HepG2 (cell line): ENCODE measurements at regions not wholly inside any gene's neighbourhood (a gene's known extent, or its start where the extent isn't known, plus 50 kb on each side); places are given as distances from the start of the nearest gene placed in this dataset.

Source experiments
- SYNCRIP ChIP-seq: fragments of 200-400 bp; formaldehyde crosslinking; IDR thresholded peaks from 2 replicates; pipeline ENCODE4 v1.6.1; 2018; ENCODE audit warnings: mild to moderate bottlenecking, low read depth, low read length; ENCODE audit not compliant: insufficient read depth
- ZNF142 ChIP-seq: sonication (generic); formaldehyde crosslinking; IDR thresholded peaks from 2 replicates; pipeline ENCODE4 v1.4.0; 2020; ENCODE audit warnings: missing genetic modification reagents
- ZNF292 ChIP-seq: sonication (generic); formaldehyde crosslinking; IDR thresholded peaks from 2 replicates; pipeline ENCODE4 v1.8.1; 2022; ENCODE audit warnings: mild to moderate bottlenecking, low read depth, missing genetic modification reagents, borderline replicate concordance
- ZNF691 ChIP-seq: sonication (generic); formaldehyde crosslinking; IDR thresholded peaks from 2 replicates; pipeline ENCODE4 v1.4.0; 2020; ENCODE audit warnings: missing genetic modification reagents, low read depth, mild to moderate bottlenecking, borderline replicate concordance
- TF ChIP-seq, protein P1 (sequence below): sonication (generic); formaldehyde crosslinking; conservative IDR thresholded peaks from 2 replicates; pipeline ENCODE4 v1.4.0; 2020; ENCODE audit warnings: missing genetic modification reagents

DNA sequence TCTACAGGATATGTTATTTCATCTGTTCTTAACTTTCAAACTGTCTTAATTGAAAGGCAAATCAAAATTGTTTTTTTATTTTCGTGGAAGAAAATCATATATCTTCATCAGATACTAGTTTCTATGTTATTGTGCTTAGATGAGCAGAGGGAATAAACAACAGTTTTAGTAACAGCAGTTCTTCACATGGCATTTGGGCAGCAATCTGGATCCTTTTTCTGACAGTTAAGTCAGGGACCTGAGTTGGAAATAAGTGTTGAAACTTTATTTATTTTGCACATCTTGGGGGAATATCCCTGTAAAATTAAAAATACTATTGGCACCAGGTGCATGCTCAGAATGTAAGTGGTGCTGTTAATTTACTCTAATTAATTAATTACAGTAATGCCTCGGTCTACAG, 296.3 kb downstream of the GPAM start (continued):
- TF ChIP-seq ZNF691 (CRISPR knock-in tag), result no peak
- no peak for TF ChIP-seq SYNCRIP
- no peak for TF ChIP-seq ZNF142 (CRISPR knock-in tag)
- no peak for TF ChIP-seq ZNF292 (CRISPR knock-in tag)
- TF ChIP-seq, protein P1, sequence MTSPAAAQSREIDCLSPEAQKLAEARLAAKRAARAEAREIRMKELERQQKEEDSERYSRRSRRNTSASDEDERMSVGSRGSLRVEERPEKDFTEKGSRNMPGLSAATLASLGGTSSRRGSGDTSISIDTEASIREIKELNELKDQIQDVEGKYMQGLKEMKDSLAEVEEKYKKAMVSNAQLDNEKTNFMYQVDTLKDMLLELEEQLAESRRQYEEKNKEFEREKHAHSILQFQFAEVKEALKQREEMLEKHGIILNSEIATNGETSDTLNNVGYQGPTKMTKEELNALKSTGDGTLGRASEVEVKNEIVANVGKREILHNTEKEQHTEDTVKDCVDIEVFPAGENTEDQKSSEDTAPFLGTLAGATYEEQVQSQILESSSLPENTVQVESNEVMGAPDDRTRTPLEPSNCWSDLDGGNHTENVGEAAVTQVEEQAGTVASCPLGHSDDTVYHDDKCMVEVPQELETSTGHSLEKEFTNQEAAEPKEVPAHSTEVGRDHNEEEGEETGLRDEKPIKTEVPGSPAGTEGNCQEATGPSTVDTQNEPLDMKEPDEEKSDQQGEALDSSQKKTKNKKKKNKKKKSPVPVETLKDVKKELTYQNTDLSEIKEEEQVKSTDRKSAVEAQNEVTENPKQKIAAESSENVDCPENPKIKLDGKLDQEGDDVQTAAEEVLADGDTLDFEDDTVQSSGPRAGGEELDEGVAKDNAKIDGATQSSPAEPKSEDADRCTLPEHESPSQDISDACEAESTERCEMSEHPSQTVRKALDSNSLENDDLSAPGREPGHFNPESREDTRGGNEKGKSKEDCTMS, result no peak
- TF ChIP-seq, all 625 proteins: peak for 0
